HG02938 (cell line): ENCODE measurements at regions not wholly inside any gene's neighbourhood (a gene's known extent, or its start where the extent isn't known, plus 50 kb on each side); places are given as distances from the start of the nearest gene placed in this dataset.
"Not testable (repeated sequence)": the region's sequence is repeated elsewhere in the genome, so short reads cannot be mapped to it uniquely, and the experiment has no call there.

Experiments used
- ATAC-seq: cut with Tn5 transposase; IDR thresholded peaks from one replicate; pipeline ENCODE4 v1.9.1; 2021; ENCODE audit warnings: mild to moderate bottlenecking, moderate library complexity; ENCODE audit not compliant: unreplicated experiment

GRCh38 chr5:18517641-18518380 is 883.6 kb downstream of the TAF11L14 start:
- no peak for ATAC-seq

GRCh38 chr5:18523380-18523779 is 889.1 kb downstream of the TAF11L14 start:
- no peak for ATAC-seq

- no peak for ATAC-seq
Observed at GRCh38 chr5:18526792-18527405, 892.6 kb downstream of the TAF11L14 start.

GRCh38 chr5:18533137-18533536 is 898.9 kb downstream of the TAF11L14 start:
- ATAC-seq = no peak

- ATAC-seq = no peak
Observed at GRCh38 chr5:18534119-18534518, 899.9 kb downstream of the TAF11L14 start.

- not testable (repeated sequence) for ATAC-seq
Observed at GRCh38 chr5:18535753-18536152, 901.5 kb downstream of the TAF11L14 start.

GRCh38 chr5:18544421-18544820 is 910.2 kb downstream of the TAF11L14 start:
- no peak for ATAC-seq

- no peak for ATAC-seq
Observed at GRCh38 chr5:18546591-18546990, 912.3 kb downstream of the TAF11L14 start.

GRCh38 chr5:18551716-18552115 is 917.5 kb downstream of the TAF11L14 start:
- ATAC-seq = no peak

GRCh38 chr5:18553269-18553668 is 919.0 kb downstream of the TAF11L14 start:
- no peak for ATAC-seq

- no peak for ATAC-seq
Observed at GRCh38 chr5:18560602-18561001, 926.3 kb downstream of the TAF11L14 start.

GRCh38 chr5:18563853-18564252 is 929.6 kb downstream of the TAF11L14 start:
- no peak for ATAC-seq

GRCh38 chr5:18566671-18567070 is 932.4 kb downstream of the TAF11L14 start:
- ATAC-seq = no peak

GRCh38 chr5:18576586-18576985 is 942.3 kb downstream of the TAF11L14 start:
- no peak for ATAC-seq

GRCh38 chr5:18601185-18601584 is 966.9 kb downstream of the TAF11L14 start:
- no peak for ATAC-seq

- ATAC-seq = no peak
Observed at GRCh38 chr5:18602402-18602801, 968.1 kb downstream of the TAF11L14 start.

- ATAC-seq = no peak
Observed at GRCh38 chr5:18605186-18605585, 970.9 kb downstream of the TAF11L14 start.

GRCh38 chr5:18607570-18607969 is 973.3 kb downstream of the TAF11L14 start:
- ATAC-seq = no peak

GRCh38 chr5:18617191-18617590 is 982.9 kb downstream of the TAF11L14 start:
- ATAC-seq = not testable (repeated sequence)

- no peak for ATAC-seq
Observed at GRCh38 chr5:18630458-18631045, 996.3 kb downstream of the TAF11L14 start.

GRCh38 chr5:18652404-18653215 is 1018.4 kb downstream of the TAF11L14 start:
- ATAC-seq = no peak
